HG03097 (cell line): ENCODE measurements at regions not wholly inside any gene's neighbourhood (a gene's known extent, or its start where the extent isn't known, plus 50 kb on each side); places are given as distances from the start of the nearest gene placed in this dataset.
"Not testable (repeated sequence)": the region's sequence is repeated elsewhere in the genome, so short reads cannot be mapped to it uniquely, and the experiment has no call there.

Source experiments
- ATAC-seq: cut with Tn5 transposase; IDR thresholded peaks from one replicate; pipeline ENCODE4 v1.9.1; 2021; ENCODE audit not compliant: unreplicated experiment, low FRiP score

DNA sequence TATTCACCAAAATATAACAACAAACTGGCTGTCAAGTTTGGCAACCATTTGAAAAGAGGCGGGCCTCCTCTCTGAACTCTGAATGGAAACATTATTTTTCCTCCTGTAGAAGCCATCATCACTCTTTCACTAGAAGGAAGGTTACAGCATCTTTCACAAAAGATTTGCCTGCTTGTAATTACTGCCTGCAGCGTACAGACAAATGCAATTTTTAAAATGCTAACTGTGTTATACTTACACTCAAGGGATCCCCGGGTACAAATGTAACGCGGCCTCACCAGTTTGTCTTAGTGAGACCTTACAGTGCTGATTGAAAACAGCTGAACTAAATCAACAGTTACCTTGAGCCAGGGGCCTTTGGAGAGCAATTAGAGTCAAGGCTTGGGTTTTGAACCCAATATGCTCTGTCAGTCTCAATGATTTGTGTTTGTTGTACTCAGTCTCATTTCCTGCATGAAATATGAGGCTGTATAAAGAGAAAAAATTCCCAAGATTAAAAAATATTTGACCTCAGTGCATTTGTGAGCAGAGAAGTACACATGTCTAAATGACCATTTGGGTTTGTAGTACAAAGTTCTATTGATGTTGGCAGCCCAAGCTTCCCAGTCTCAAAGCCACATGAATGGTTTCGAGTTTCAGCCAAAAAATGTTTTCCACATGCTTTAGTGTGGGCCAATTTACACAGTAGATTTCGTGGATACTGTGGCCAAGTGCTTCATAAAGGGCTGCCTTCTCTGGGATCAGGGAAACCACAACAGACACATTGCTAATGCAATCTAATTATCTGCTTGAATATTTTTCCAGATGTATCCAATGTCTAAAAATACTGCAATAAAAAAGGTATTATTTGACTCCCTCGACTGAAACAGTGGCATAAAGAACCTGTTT lies 500.0 kb downstream of the SPATA31D1 start:
- no peak for ATAC-seq

DNA sequence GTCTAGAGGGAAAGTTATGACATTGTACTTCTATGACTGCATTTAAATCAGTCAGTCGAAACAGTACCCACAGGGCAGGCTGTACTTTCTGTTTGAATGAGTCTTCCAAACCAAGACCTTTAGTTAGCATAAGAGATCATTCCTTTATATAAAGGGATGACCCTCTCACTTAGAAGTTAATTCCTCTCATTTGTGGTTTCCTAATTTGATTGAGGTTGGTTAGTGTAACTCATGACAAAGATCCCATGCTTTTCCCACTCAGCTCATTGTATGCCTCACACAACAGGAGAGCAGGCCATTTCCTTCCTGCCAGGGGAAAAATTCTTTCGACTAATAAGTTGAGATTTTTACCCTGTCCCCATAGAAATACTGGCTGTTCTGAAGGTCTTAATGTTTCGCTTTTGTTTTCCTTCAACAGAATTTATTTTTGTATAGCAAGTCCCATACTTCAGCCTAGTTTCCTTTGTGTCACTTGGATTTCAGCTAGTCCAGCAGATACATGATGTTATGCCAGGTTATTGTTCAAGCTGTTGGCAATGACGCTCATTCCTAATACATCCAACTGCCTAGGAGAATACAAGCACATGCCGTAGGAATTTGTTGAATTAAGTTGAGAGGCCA lies 500.7 kb downstream of the SPATA31D1 start:
- no peak for ATAC-seq

DNA sequence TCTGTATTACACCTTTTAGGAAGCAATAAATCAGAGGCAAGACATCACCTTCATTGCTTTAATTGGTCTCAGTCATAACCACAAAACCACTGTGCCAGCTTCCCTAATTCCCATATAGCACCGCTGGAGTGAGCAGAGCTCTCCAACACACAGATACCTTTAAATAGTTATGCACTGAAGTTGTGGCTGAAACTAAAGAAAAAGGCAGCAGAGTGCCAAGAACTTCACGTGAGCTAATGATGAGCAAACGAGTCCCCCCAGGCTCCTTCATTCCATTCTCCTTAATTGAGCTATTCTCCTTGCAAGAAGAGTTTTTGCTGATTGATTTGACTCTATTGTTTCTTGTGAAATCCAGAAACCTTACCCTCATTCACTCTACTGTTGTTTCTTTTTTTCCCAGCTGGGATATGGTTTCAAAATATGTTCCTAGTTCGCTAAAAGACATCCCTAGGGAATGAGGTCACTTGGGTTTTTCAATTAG lies 501.5 kb downstream of the SPATA31D1 start:
- no peak for ATAC-seq

DNA sequence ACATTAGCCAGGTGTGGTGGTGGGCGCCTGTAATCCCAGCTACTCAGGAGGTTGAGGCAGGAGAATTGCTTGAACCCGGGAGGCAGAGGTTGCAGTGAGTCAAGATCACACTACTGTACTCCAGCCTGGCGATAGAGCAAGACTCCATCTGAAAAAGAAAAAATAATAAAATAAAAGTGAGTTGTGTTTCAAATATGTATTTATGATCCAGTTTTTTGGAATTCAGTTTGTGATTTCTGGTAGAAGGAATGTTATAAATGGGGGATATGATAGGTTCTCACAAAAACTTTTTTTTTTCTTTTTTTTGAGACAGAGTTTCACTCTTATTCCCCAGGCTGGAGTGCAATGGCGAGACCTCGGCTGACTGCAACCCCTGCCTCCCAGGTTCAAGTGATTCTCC lies 502.2 kb downstream of the SPATA31D1 start:
- not testable (repeated sequence) for ATAC-seq

DNA sequence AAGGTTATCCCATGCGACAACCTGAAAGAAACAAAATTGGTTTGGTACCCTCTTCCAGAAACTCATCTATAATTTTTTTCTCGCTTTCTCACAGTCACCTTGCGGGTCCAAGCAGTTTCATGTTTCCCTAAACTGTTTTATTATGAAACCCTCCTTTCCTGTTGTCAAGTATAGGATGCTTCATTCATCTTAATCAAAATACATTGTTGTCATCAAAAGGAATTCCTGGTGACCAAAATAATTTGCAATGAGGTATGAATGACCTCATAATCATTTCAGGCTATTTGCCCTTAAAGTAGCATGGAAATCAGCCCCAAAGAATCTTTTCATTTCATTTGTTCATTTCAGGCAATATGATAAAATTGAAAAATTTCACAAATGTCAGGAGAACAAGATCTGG lies 503.0 kb downstream of the SPATA31D1 start:
- ATAC-seq = no peak

DNA sequence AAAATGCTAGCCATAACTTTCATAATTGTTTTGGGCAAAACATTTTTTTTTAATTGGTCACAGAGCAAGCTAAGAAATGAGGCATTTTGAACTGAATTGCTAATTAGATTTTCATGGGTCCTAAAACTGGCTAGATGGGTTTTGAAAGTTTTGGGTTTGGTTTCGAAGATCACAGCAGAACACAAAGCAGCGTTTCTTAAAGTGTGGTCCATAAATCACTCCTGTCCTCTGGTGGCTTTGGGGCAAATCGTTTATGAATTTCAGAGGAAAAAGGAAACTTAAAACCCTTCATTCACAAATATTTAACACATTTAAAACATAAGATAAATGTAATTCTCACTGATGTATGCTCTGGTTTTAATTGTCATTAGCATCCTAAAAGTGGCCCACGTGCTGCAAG lies 503.7 kb downstream of the SPATA31D1 start:
- ATAC-seq = no peak

DNA sequence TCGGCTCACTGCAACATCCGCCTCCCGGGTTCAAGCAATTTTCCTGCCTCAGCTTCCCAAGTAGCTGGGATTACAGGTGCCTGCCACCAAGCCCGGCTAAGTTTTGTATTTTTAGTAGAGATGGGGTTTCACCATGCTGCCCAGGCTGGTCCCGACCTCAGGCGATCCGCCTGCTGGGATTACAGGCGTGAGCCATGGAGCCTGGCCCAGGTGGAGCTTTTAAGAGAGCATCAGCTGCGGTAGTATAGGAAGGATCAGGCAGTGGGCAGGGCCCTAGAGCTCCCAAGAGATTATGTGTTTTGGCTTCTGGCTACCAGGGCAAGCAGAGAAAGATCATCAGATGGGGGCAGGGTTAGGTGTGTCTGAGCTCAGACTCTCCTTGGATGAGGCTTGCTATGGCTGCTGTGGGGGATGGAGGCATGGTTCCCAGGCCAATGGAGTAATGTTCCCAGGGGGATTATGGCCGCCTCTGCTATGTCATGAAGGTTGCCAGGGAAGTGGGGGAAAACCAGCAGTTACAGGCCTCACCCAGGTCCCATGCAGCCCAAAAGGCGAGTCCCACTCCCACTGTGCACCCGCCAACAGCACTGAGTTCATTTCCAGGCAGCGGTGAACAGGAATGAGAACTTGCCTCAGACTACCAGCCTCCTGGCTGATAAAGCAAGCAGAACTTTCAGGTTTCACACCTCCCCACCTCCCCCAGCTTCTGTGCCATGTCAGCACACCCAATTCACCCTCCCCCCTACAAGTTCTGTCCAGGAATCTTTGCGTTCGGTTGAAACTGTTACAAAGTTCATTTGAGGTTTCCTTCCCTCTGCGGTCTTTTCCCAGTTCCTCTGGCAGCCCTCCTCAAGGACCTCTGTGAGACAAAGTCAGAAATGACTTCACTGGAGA lies 507.6 kb downstream of the SPATA31D1 start:
- no peak for ATAC-seq

DNA sequence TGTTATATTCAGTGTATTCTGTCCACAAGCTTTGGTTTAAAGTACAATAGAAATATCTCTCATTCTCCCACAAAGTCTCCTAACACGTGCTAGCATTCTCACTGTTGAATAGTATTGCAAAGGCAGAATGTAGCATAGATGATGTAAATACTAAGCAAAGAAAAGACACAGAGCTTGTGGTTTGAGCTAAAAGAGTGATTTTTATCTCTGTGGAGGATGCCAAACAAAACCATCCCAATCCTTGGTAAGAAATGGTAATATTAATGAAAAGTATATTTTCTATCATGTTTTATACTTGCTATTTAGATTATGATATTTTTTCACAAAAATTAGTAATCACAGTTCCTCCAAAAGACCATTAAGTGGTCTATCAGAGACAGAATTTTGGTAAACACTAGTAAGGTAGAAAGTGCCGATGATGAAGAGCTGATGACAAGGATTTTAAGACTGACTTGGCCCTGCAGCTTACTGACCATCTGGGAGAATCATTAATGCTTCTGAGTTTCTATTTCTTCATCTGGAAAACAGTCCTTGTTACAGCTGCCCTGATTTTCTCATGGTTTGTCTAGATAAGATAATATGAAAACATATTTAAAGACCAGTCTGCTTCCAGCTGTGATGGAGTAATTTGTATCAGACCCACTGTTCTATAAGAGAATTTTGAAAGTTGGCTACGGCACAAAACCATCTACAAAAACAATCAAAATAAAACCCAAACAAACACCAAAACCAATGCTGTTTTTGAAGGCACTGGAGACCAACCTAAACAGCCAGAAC lies 510.2 kb downstream of the SPATA31D1 start:
- ATAC-seq = no peak

DNA sequence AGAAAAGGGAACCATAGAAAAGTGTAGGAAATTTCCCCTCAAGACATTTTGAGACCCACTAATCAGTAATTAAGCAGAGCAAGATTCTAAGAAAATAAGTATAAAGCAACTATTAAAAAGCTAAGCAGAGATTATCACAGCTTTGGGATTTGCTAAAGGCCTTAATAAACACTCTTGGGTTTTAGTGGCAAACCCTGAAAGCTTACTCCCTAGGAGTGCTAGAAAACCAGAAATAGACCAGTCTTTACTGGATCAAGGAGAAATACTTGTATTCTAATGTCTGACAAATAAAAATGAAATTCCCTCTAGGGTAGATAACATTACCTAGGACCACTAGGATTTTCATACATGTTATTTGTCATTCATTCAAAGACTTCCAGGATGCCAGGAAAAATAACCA lies 510.8 kb downstream of the SPATA31D1 start:
- no peak for ATAC-seq

DNA sequence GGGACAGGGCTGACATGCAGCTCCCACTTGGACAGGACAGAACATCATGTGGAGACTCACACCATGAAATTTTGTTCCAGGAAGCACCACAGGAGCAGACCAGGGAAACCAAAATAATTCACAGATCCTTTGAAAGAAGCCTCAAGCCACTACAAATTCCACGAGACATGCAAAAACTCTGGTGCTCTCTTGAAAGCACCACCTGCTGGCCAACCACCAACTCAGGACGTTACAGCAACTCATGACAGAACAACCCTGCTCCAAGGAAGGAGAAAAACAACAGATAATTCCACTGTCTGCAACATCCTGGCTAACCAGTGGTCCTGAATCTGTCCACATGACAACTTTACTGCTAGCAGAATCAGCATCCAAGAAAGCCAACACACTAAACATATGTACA lies 516.0 kb downstream of the SPATA31D1 start:
- ATAC-seq = no peak

DNA sequence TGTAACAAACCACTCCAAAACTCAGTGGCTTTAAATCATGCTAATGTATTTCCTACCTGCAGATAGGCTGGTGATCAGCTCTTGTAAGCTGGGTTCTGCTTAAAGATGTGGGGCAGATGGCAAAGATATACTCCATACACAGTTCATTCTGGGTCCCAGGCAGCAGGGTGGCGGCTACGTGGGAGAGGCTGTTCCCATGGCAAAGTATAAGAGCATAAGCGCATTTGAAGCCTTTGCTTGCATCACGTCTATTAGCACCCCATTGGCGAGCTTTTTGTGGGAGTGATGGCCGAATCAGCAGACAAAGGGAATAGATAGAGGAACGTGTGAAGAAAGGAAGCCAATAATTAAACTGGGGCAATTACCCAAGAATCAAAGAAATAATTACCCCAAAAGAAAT lies 523.1 kb downstream of the SPATA31D1 start:
- no peak for ATAC-seq

DNA sequence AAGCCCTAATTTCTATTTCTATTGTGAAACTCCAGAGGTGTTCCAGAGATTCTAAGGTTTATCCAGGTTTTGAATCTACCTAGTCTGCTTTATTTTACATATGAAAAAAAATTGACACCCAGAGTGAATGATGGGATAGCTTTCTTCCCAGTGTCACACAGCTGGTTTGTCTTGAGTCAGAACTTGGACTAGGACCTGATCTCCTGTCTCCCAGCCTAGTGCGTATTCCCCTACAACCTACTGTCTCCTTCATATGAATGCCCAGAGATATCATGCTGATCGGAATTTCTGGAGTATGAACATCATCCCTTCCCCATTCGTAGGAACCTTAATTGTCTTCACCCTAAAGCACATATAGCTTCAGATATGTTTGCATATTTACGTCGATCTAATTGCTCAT lies 524.2 kb downstream of the SPATA31D1 start:
- ATAC-seq = no peak

DNA sequence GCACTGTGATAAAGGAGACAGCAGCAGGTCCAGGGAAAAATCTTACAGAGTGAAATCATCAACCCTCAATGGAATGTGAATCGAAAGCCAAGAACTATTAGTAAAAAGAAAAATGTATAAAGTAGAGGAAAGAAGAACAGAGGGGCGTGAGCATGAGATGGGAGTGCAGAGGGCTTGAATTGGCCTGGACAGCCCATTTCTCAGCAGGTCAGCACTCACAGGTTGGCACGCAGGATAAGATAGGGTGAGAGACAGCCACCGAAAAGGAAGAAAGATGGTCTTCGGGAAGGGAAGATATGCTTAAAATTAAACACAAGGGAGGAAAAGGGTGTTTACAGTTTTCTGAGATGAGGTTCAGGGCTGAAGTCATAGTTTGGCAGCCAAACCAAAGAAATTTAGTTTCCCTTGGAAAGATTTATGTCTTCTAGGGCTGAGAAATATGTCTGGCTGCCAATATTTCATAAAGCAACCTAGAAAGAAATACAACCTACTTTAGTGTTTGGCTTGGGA lies 524.7 kb downstream of the SPATA31D1 start:
- no peak for ATAC-seq

DNA sequence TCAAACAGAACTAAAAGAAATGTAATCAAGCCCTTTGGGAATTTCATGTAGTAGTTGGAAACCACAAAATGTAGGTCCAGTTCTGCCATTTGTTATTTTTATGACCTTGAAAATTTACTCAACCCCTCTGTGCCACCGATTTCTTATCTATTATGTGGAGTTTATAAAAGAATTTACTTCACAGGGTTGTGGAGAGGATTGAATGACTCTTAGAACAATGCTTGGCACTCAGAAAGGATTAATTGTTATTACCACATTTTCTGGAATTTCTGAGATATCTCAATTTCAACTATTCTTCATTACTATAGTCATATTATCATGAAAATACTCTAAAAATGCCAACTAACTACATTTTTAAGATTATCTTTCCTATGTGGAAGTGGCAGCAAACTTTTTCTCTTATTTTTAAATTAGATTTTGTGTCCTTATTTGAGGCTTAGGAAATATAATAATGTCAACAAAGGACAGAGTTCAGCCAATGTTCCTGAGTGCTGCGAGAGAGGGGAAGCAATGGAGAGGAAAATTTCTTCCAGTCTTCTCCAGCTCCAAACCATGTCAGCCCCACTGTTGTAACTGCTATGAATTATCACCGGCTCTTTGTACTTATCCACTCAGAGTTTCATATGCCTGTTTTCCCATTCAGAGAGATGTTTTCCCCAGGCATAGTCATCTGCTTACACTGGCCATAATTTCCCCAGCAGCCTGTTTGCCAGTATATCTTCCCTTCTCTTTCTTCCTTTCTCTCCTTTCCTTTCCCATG lies 525.6 kb downstream of the SPATA31D1 start:
- no peak for ATAC-seq

DNA sequence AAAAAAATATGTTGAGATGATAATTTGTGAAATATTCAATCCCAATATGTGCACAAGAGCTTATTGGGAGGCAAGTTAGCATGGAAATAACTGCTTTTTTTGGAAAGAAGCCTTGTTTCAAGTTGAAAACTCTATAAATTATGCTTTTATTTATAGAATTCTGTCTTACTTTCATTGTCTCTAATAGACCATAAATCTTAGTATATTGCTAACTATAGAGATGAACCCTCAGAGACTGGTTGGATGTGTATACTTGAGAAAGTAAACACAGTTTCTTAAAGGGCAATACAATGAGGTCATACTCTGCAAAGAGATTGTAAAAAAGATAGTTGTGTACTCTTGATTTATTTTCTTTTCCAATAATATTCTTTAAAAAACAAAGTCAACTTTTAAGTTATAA lies 530.3 kb downstream of the SPATA31D1 start:
- no peak for ATAC-seq

DNA sequence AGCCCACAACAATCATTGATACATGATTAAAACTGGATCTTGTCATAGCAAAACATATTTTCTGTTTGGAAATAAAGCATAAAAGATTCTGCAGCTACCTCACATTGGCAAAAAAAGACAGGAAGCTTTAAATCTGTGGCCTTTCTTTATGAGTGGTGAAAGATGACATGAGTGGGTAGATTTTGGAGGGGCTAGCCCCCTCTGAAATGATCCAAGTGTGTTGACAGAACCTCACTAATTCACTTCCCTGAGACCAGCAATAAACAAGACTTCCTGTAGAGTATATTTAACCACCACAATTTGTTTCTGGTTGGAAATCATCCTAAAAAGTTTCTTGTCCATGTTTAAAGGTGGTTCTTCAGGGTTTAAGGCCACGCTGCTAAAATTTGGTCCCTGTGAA lies 530.8 kb downstream of the SPATA31D1 start:
- no peak for ATAC-seq

DNA sequence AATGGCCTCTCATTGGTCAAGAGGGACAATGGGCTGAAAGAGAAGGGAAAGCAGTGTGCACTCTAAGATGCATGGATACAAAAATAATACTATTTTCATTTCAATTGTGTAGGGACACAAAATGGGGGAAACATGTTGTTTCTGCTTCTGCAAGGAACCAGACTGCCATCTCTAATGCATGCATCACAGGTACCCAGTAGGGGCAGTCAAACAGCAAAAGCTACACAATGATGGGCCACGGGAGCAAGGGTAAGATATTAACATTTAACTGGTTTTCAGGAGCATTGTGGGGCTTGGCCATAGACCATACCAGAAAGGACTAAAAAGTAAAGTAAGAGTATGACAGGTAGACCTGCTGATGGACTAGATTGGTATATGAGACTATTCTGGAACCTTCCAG lies 535.8 kb downstream of the SPATA31D1 start:
- ATAC-seq = no peak

DNA sequence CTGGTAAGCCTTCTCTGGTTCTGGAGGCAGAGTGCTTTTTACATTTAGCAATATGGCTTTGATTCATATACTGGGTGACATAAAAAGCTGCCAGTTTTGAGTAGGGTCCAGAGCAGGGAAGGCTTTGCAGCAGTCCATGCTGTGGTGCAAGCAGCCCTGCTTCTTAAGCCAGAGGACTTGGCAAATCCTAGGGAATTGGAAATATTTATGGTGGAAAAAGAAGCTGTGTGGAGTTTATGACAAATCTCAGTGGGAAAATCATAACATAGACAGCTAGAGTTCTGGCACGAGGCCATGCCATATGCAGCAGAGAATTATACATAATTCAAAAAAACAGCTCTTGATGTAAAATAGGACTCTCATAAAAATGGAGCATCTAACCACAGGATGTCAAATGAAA lies 536.4 kb downstream of the RASEF start:
- no peak for ATAC-seq

DNA sequence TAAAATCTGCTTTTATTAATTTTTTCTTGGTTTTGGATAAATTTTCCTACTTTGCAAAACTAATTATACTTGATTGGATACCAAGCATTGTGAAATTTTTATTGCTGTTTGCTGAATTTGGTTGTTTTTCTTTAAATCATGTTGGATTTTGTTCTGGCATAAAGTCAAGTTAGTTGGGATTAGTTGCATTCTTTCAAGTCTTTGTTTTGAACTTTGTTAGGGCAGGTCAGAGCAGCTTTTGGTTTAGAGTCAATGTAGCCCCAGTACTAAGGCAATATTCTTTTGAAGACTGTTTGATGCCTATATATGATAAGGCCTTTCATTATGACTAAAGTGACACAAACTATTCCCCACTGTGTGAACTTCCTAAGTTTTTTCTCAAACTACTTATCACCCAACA lies 531.1 kb downstream of the RASEF start:
- no peak for ATAC-seq
